Effector memory CD8-positive, alpha-beta T cell (primary cell): ENCODE measurements at regions not wholly inside any gene's neighbourhood (a gene's known extent, or its start where the extent isn't known, plus 50 kb on each side); places are given as distances from the start of the nearest gene placed in this dataset.

Experiments
- ATAC-seq: fragments of 150-1000 bp; cut with Tn5 transposase; replicated peaks from 2 replicates; pipeline ENCODE4 v1.10.0; 2021; ENCODE audit warnings: mild to moderate bottlenecking, moderate library complexity
- DNase-seq, 3 experiments: peaks; one replicate each; pipeline ENCODE4 v3.0.0; 2021
- H3K27ac Mint-ChIP-seq, 2 donors: one replicate each; pipeline ENCODE4 v1.8.0; 2022; ENCODE audit warnings: mild to moderate bottlenecking in 2 of 2, mixed read lengths in 2 of 2, moderate library complexity in 2 of 2
- H3K27me3 Mint-ChIP-seq, 2 donors: one replicate each; pipeline ENCODE4 v1.8.0; 2022; ENCODE audit warnings: mixed read lengths in 2 of 2
- H3K36me3 Mint-ChIP-seq: one replicate; pipeline ENCODE4 v1.8.0; 2022; ENCODE audit warnings: mild to moderate bottlenecking, moderate library complexity, mixed read lengths; ENCODE audit not compliant: insufficient read depth
- H3K4me1 Mint-ChIP-seq, 2 donors: one replicate each; pipeline ENCODE4 v1.8.0; 2022; ENCODE audit warnings: low read depth in 2 of 2, mixed read lengths in 2 of 2
- H3K4me3 Mint-ChIP-seq, 2 donors: one replicate each; pipeline ENCODE4 v1.8.0; 2022; ENCODE audit warnings: mild to moderate bottlenecking in 2 of 2, mixed read lengths in 2 of 2, moderate library complexity in 2 of 2
- H3K9me3 Mint-ChIP-seq, 2 donors: one replicate each; pipeline ENCODE4 v1.8.0; 2022; ENCODE audit warnings: mixed read lengths in 2 of 2

GRCh38 chr1:5554784-5555183 is 437.4 kb downstream of the NPHP4 start:
- H3K9me3 Mint-ChIP-seq = peaks cover 0 to 12% of the 10 kb centered on the region in 2 donors
- no peak overlapping the region for H3K4me3 Mint-ChIP-seq
- H3K27me3 Mint-ChIP-seq = peaks cover 35 to 54% of the 10 kb centered on the region in 2 donors
- peaks cover 0 to 1% of the 10 kb centered on the region in 2 donors for H3K4me1 Mint-ChIP-seq
- DNase-seq = no peak
- no peak overlapping the region for H3K27ac Mint-ChIP-seq
- no peak for ATAC-seq
- H3K36me3 Mint-ChIP-seq = no peaks in the 10 kb centered on the region

- Mint-ChIP-seq H3K9me3 (peaks cover 0 to 12% of the 10 kb centered on the region in 2 donors), H3K4me3 (no peak overlapping the region), H3K27ac (no peak overlapping the region), H3K4me1 (peaks cover 0 to 1% of the 10 kb centered on the region in 2 donors), H3K27me3 (peaks cover 37 to 60% of the 10 kb centered on the region in 2 donors), H3K36me3 (no peaks in the 10 kb centered on the region)
- ATAC-seq = no peak
- DNase-seq = no peak
Measured at GRCh38 chr1:5554111-5554510, 438.1 kb downstream of the NPHP4 start.

GRCh38 chr1:5552787-5553484 is 439.3 kb downstream of the NPHP4 start:
- H3K27me3 Mint-ChIP-seq = peaks cover 43 to 72% of the 10 kb centered on the region in 2 donors
- H3K27ac Mint-ChIP-seq = no peak overlapping the region
- DNase-seq (no peak), ATAC-seq (no peak)
- no peak overlapping the region for H3K4me3 Mint-ChIP-seq
- peaks cover 0 to under 1% of the 10 kb centered on the region in 2 donors for H3K9me3 Mint-ChIP-seq
- H3K36me3 Mint-ChIP-seq = no peaks in the 10 kb centered on the region
- H3K4me1 Mint-ChIP-seq = peaks cover 0 to 1% of the 10 kb centered on the region in 2 donors

GRCh38 chr1:5551274-5551975 is 440.8 kb downstream of the NPHP4 start:
- Mint-ChIP-seq H3K27me3 (peaks cover 48 to 77% of the 10 kb centered on the region in 2 donors), H3K27ac (no peak overlapping the region), H3K36me3 (no peaks in the 10 kb centered on the region), H3K4me1 (peaks cover 0 to 1% of the 10 kb centered on the region in 2 donors), H3K9me3 (no peaks in the 10 kb centered on the region), H3K4me3 (no peak overlapping the region)
- ATAC-seq (no peak), DNase-seq (no peak)

GRCh38 chr1:5548266-5548665 is 444.0 kb downstream of the NPHP4 start:
- no peak overlapping the region for H3K4me3 Mint-ChIP-seq
- H3K4me1 Mint-ChIP-seq = peaks cover 0 to 1% of the 10 kb centered on the region in 2 donors
- H3K27ac Mint-ChIP-seq = no peak overlapping the region
- no peaks in the 10 kb centered on the region for H3K9me3 Mint-ChIP-seq
- H3K36me3 Mint-ChIP-seq = no peaks in the 10 kb centered on the region
- ATAC-seq (no peak), DNase-seq (no peak)
- peaks cover 48 to 65% of the 10 kb centered on the region in 2 donors for H3K27me3 Mint-ChIP-seq

GRCh38 chr1:5543235-5543634 is 449.0 kb downstream of the NPHP4 start:
- Mint-ChIP-seq H3K4me3 (no peak overlapping the region), H3K9me3 (no peaks in the 10 kb centered on the region), H3K4me1 (no peaks in the 10 kb centered on the region), H3K36me3 (no peaks in the 10 kb centered on the region), H3K27me3 (peaks cover 56 to 60% of the 10 kb centered on the region in 2 donors), H3K27ac (no peak overlapping the region)
- DNase-seq (no peak), ATAC-seq (no peak)

GRCh38 chr1:5532811-5533210 is 459.4 kb downstream of the NPHP4 start:
- Mint-ChIP-seq H3K4me1 (no peaks in the 10 kb centered on the region), H3K27ac (no peak overlapping the region), H3K27me3 (peaks cover 38 to 40% of the 10 kb centered on the region in 2 donors), H3K36me3 (no peaks in the 10 kb centered on the region), H3K4me3 (no peak overlapping the region), H3K9me3 (no peaks in the 10 kb centered on the region)
- ATAC-seq = no peak
- DNase-seq = no peak

- DNase-seq = no peak
- Mint-ChIP-seq H3K27me3 (peaks cover 32 to 51% of the 10 kb centered on the region in 2 donors), H3K27ac (no peak overlapping the region), H3K4me3 (no peak overlapping the region), H3K36me3 (no peaks in the 10 kb centered on the region), H3K9me3 (no peaks in the 10 kb centered on the region), H3K4me1 (no peaks in the 10 kb centered on the region)
- ATAC-seq = no peak
Measured at GRCh38 chr1:5526822-5527551, 465.2 kb downstream of the NPHP4 start.

GRCh38 chr1:5526385-5526750 is 465.9 kb downstream of the NPHP4 start:
- H3K27ac Mint-ChIP-seq = no peak overlapping the region
- no peaks in the 10 kb centered on the region for H3K9me3 Mint-ChIP-seq
- H3K27me3 Mint-ChIP-seq = peaks cover 31 to 51% of the 10 kb centered on the region in 2 donors
- no peaks in the 10 kb centered on the region for H3K36me3 Mint-ChIP-seq
- no peak for DNase-seq
- H3K4me3 Mint-ChIP-seq = no peak overlapping the region
- ATAC-seq = no peak
- no peaks in the 10 kb centered on the region for H3K4me1 Mint-ChIP-seq

GRCh38 chr1:5525597-5526384 is 466.4 kb downstream of the NPHP4 start:
- no peaks in the 10 kb centered on the region for H3K9me3 Mint-ChIP-seq
- H3K27ac Mint-ChIP-seq = no peak overlapping the region
- DNase-seq (no peak), ATAC-seq (no peak)
- H3K27me3 Mint-ChIP-seq = peaks cover 36 to 56% of the 10 kb centered on the region in 2 donors
- no peaks in the 10 kb centered on the region for H3K36me3 Mint-ChIP-seq
- H3K4me3 Mint-ChIP-seq = no peak overlapping the region
- H3K4me1 Mint-ChIP-seq = no peaks in the 10 kb centered on the region

- ATAC-seq = no peak
- no peaks in the 10 kb centered on the region for H3K4me1 Mint-ChIP-seq
- no peaks in the 10 kb centered on the region for H3K9me3 Mint-ChIP-seq
- no peaks in the 10 kb centered on the region for H3K36me3 Mint-ChIP-seq
- H3K27ac Mint-ChIP-seq = no peak overlapping the region
- peaks cover 46 to 83% of the 10 kb centered on the region in 2 donors for H3K27me3 Mint-ChIP-seq
- DNase-seq = no peak
- no peak overlapping the region for H3K4me3 Mint-ChIP-seq
Measured at GRCh38 chr1:5522531-5523145, 469.6 kb downstream of the NPHP4 start.

- Mint-ChIP-seq H3K9me3 (no peaks in the 10 kb centered on the region), H3K4me1 (no peaks in the 10 kb centered on the region), H3K27ac (no peak overlapping the region), H3K36me3 (no peaks in the 10 kb centered on the region), H3K27me3 (peaks cover 43 to 88% of the 10 kb centered on the region in 2 donors), H3K4me3 (no peak overlapping the region)
- ATAC-seq = no peak
- no peak for DNase-seq
Measured at GRCh38 chr1:5519366-5520135, 472.7 kb downstream of the NPHP4 start.
